HG02610 (cell line): ENCODE measurements at regions not wholly inside any gene's neighbourhood (a gene's known extent, or its start where the extent isn't known, plus 50 kb on each side); places are given as distances from the start of the nearest gene placed in this dataset.

ENCODE experiments used
- ATAC-seq: cut with Tn5 transposase; IDR thresholded peaks from one replicate; pipeline ENCODE4 v1.9.1; 2021; ENCODE audit warnings: mild to moderate bottlenecking, moderate library complexity; ENCODE audit not compliant: unreplicated experiment

DNA sequence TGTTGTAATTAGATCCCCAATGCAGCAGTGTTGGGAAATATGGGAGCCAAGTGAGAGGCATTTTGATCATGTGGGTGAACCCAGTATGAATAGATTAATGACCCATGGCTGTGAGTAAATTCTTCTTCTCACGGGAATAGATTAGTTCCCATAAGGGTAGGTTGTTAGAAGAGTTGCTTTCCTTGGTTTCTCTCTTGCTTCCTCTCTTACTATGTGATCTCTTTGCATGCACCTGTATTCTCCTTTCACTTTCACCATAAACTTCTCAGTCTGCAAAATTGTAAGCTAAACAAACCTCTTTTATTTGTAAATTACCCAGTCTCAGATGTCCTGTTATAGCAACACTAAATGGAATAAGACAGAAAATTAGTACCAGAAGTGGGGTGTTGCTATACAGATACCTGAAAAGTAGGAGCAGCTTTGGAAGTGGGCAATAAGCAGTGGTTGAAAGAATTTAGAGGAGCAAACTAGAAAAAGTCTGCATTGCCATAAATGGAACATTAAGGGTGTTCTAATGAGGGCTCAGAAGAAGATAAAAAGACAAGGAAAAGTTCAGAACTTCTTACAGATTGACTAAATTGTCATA, 1090.0 kb upstream of the ARRDC3 start:
- ATAC-seq: no peak

DNA sequence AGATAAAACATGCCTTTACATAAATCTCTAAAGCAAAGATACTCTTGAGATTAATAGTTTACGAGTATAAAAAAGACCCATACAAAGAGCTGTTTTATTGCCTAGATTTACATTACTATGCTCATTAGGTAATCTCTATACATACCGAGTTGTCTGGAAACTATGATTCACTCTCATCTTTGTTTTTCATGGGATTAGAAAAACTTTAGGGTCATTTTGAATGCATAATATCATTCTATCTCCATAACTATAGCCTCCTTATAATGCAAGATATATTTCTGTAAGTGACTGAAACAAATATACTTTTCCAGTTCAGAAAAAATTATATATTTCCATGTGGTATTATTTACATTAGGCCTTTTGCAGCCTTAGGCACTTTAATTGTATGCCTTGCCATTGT, 1088.7 kb upstream of the ARRDC3 start:
- no peak for ATAC-seq

DNA sequence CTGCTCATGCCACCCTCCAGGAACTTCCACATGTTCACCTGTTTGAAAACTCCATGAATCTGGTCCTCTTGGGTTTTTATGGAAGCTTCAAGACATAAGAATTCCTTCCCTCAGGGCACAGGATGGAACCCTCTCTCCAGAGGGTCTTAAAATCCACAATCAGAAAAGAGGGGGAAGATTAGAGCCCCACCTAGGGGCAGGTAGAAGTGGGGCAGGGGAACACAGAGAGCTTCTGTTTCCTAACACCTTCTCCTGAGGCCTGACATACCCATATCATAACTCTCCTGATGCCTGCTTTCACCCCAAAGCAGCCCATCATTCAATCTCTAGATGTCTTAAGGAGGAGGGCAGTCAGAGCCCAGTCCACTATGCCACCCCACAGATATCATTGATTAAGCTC, 1087.7 kb upstream of the ARRDC3 start:
- no peak for ATAC-seq

DNA sequence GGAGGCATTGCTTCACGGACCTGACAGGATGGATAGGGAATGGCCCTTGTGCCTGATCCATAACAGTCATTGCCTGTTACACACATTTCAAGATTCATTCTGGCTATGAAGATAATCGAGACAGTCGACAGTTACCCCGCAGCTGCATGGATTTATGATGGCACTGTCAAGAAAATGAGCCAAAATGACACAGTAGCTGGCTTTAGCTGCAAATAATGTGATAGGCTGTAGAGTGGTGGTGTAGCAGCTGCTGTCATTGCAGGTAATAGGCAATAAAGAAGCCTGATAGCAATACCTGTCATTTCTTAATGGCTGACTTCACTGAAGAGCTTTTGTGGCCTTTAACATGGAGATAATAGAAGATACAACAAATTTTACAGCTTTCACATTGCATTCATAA, 1085.2 kb upstream of the ARRDC3 start:
- no peak for ATAC-seq

DNA sequence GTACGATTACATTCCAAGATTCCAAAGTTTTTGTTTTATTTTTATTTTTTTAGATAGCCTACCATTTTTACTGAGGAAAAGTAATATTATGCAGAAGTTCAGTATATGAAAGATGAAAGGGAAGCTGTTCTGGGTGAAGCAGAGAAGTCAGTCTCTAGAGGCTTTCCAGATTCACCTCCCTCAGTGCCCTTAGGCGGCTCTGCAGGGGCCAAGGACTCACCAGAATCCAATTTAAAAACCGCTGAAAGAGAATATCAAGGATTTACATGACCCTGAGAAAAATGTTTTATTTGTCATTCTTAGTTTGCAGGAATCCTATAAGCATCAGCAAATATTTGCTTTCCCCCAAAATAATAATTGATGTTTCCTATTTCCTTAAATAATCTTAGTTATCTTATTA, 1084.6 kb upstream of the ARRDC3 start:
- ATAC-seq: no peak

DNA sequence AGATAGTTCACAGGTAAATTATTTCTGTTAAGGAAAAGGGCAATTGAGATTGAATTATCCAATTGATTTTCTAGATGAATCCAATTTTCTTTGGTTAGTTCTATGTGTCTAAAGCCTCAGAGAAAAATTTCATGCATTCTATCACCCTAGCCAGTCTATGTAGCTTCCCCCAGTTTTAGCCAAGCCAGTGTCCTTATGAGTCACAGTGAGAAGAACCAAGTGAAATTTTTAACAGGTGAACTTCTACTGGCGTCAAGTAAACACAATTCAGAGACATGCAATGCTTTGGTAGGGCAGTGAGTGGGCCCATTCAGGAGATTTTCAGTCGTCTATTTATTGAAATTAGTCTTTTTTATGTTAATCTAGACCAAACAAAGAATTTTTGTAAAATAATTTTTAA, 1077.4 kb upstream of the ARRDC3 start:
- peak; percentile 73 for ATAC-seq

DNA sequence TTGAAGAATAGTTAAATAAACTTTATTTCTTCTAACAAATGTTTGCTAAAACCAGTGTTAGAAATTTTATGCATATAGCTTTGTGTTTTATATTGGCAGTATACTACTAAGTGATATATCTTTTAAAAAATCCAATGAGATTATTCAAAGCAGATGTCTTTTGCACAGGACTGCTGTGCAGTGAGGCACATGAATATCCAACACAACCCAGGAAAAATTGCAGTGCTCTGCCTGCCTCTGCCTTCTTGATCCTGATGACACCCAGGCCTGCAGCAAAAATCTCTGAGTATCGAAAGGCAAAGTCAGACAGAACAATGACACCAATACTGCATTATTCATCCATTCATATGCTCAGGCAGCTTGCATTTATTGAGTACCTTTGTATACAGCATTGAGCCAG, 1076.5 kb upstream of the ARRDC3 start:
- no peak for ATAC-seq

DNA sequence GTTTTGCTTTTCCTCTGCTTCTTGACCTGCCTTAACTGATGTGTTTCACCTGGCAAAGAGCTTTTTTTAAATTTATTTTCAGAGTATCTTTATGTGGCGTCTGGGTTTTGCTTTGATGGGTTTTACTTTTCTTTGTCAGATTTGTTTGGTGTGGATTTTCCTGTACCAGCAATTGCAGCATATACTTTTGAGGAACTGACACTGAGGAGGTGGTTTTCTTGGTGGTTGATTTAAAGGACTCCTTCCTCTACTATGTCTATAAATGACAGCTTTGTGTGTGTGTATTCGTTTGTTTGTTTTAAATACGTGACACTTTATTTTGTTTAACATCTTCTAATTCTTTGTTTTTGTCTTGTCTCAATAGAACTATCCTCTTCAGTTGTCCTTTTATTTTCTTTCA, 1071.9 kb upstream of the ARRDC3 start:
- peak; percentile 100 for ATAC-seq

DNA sequence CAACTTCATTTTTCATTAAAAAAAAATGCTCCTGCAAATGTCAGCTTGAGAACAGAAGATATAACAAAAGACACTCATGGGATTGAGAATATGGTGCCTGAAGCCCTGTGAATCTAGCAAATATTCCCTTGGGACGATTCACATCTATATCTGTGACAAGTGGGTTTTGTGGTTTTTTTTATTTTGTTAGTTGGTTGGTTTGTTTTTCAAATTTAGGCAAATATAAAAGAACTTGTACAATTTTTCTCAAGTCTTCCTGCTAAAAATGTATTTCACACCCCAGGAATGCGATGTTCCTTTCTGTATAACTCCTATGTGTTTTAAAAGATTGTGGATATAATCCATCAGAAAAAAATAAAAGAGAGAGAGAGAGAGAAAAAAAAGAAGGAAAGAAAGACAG, 1061.8 kb upstream of the ARRDC3 start:
- ATAC-seq: no peak

DNA sequence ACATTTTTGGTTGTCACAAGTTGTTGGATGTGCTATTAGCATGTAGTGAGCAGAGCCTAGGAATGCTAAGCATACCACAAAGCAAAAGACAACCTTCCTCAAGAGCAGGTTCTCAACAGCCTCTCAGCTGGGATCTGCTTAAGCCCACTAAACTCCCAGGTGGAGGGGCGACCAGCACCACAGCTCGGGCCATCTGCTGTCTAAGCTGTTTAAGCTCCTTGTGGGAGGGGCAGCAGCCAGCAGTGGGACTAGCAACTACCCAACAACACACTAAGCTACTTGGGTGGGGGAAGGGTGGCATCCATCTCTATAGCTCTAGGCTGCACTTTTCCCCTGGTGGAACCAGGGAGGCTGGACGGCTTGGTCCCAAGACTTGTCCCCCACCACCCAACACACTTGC, 1052.7 kb upstream of the ARRDC3 start:
- ATAC-seq: no peak

DNA sequence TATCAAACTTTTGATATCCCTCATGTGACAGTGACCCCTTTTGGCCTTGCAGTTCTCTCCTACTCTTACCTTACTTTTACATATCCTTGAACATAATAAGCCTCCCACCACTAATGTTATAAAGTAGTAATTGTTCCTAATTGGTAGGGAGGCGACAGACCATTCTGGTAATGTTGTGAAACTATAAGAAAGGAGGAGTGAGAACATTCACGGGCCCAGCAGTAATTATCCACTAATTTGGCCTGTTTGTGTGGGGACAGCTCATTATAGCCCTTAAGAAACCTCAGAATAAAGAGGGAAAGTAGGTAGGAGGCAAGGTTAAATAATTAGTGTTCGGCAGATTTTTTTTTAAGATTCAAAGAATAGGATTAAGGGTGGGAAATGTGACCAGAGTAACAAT, 1046.5 kb upstream of the ARRDC3 start:
- ATAC-seq: no peak

DNA sequence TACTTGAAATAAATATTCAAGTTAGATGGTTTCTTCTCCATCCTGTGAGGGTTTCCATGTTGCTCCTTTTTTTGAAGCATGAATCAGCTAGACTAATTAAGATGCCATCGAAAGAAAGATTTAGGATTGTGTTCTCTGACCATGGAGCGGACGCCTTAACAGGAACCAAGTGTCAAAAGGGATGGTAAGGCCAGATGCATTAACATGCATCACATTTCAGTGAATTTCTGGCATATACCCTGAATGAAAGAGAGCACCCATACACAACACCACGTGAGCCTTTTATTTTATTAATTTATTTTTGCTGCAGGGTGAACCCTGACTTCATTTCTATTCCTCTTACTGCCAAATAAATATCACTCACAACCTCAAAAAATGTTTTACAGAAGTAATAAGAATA, 1045.3 kb upstream of the ARRDC3 start:
- ATAC-seq: no peak

DNA sequence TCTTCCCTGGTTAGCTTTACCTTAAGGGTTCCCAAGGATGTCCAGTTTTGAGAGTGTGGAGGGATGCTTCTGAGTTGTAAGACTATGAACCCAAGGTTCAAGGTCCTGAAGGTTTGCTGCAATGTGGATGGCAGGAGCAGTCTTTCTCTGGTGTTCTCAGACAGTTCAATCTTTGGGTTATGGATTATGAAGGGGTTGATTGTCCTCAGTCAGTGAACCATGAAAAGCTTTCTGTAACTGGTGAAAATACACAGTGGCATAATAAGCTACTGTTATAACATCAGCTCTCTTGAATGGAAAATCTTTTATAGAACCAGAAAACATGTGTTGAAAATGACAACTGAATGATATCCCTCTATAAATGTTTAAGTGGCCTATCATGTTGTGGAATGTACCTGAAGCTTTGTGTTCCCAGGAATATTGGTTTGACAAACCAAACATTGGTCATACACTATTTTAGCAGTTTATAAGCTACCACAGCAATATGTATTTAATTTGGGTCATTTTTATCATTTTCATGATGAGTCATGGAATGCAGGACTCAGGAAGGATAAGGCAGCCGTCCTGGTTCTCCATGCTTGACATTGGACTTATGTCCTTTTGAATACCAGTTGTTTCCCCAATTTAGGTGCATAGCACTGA, 1041.8 kb upstream of the ARRDC3 start:
- no peak for ATAC-seq

DNA sequence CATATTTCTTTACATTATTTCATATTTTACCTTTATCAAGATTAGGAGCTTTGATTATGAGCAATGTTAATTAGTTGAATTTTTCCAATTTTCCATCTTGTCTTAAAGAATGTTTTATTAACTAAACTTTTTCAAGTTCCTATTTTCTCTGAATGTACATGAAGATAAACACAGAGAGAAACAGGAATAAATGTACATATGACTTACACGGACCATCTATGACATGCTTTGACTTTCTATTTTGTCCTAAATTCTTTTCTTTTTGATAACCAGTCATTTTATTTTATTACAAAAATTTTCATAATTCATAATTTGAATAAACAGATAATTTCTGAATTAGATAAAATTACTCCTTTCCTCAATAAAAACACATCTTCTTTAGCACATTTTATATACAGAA, 1038.8 kb upstream of the ARRDC3 start:
- no peak for ATAC-seq

DNA sequence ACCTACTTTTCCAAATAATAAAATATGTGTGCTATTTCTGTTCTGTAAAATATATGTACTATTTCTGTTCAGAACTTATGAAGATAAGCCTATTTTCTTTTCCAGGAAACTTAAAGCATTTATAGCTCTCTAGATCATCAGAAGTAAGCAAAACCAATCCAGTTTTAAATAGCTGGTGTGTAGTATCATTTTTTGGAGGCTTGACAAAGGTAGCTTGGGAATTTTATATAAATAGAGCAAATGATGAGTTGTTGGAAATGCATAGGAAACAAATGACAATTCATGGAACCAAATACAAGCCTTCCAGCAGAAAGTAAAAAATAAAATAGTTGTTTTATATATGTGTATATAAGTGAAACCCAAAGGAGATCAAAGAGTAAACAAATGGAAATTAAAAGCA, 1038.1 kb upstream of the ARRDC3 start:
- no peak for ATAC-seq

DNA sequence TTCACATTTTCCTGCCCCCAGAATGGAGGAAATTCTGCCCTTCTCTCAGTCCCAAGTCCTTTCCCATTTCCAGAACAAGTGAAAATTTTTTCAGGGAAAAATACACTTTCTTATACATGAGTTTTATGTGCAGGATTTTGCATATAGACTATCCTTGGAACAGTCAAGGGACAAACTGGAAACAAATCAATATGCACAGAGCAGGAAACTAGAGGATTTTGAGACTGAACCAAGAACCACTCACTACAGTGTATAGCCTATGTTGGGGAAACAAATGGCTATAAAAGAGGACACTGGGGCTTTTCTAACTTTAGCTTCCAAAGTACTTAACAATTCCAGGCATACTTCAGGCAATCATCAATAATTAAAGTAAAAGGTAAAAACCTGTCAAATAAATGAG, 1036.1 kb upstream of the ARRDC3 start:
- no peak for ATAC-seq

DNA sequence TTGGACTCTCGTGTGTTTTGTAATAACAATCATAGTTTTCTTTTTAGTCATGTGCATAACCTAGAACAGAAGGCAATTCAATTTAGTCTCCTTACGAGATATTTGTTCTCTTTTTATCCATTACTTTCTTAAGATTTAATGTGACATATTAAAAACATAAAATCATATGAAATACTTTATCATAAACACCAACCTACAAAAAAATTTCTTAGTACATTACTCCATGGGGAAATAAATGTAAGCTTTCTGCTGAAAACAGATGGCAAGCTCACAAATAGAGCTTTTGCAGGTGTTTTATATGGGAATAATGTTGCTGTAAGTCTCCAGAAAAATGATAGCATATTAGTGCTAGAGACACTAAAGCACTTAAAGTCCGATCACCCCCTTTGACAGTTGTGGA, 1035.2 kb upstream of the ARRDC3 start:
- no peak for ATAC-seq

DNA sequence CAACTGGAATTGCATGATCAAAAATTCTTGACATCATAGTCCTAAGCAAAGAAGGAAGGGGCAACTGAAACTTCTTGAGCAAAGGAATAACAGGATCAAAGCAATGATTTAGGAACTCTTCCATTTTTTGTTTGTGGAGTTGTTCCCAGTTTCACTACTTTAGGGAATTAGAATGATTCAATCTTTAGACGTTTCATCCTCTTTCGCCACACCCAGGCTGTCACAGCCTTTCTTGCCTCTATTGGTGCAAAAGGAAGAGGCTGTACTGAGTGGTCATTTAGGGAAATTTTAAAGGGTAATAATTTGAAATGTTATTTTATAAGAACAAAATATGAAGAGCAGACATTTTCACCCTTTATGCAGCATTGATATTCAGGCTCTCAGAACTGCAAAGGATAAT, 1026.0 kb upstream of the ARRDC3 start:
- no peak for ATAC-seq

DNA sequence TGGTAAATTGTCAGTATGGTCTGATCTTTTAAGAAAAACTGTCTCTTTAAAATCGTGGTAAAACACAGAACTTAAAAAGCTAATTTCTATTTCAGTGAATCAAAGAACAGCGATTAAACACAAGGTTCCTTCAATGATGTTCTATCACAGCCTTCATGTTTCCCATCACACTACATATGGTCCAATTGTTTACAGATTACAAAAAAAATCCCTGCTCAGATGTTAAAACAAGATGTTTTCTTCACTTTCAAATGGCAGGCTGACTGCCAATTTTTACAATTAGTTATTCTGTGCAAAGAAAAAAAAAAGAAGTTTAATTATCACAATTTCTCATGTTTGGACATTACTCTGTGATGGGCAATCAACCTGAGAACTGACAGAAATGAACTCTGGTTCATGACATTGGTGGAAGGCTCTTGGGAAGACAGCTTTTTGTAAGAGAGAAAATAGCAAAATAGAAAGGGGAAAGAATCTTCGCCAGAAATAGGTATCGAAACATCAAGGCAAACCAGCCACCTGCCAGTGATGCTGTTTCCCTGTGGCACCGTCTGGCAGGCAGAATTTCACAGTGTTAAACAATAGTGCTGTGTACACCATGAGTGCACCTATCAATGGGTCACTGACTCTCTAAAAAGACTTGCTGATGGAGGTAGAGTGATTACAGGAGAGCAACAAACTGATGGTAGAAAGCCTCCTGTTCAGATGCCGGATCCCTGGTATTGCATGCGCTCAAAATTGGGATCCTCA, 1020.0 kb upstream of the ARRDC3 start:
- no peak for ATAC-seq

DNA sequence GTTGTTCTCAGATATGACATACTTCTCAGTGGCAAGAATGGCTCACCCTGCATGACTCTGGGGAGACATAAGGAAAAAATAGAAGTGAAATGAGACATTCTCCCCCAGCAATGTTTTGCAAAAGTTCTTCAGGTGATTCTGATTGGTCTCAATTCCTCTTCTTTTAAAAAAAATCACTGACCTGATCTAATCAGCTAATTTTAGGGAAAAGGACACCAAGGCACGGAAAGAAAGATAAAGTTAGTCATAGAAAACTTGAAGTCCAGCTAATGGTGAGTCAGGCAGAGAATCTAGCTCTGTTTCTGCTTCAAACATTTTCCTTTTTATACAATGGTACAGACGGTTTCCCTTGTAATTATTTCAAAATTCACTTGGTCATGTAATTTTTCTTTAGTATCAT, 1018.9 kb upstream of the ARRDC3 start:
- no peak for ATAC-seq

DNA sequence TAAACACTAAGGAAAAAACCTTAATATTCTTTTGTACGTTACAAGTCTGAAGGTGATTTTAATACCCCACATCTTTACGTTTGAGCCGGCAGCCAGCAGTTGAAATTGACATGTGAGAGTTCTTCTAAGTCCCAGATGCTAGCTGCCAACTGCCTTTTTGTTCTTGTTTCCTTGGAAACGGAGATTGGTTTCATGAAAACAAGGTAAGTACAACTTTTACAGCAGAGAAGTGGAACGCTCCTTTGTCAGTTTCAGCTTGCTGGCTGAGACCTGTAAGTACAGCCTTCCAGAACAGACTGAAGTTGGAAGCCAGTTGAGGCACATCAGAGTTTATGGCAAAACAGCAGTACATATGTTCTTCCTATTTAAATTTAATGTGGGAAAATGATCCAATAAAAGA, 1018.4 kb upstream of the ARRDC3 start:
- no peak for ATAC-seq

DNA sequence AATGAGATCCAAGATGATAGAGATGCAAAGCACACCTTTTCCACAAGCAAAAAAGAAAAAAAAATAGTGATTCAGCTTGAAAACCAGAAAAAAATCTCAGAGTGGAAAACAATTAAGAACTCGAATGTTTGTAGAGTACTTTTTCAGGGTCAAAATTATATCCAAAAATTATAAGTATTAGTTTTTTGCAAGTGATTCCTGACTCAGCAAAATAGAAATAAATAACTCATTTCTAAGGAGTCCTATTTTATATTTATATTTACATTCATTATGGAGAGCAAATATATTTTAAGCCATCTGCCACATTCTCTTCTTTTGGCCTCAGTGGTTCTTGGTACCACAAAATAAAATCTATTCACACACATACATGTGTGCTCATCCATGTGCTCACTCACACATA, 1011.8 kb upstream of the ARRDC3 start:
- ATAC-seq: no peak

DNA sequence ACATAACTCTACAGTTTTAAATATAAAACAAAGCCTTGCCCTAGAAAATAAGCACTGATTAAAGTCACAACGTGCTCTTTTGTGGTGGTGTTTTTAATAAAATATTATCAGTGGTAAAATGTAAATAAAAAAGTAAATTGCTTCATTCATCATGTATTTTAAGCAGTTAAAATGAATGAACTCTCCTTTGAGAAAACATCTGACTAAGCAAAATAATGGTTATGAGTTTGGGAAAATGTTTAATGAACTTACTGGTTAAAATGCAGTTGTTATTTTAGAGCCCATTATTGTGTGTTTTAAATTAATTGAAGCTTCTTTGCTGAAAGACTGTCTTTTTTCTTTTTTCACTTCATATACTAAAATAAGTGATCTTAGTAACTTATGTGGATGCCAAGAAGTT, 1007.5 kb upstream of the ARRDC3 start:
- no peak for ATAC-seq
